GM23338 (cell line): ENCODE measurements at regions not wholly inside any gene's neighbourhood (a gene's known extent, or its start where the extent isn't known, plus 50 kb on each side); places are given as distances from the start of the nearest gene placed in this dataset.

Experiments
- ATAC-seq: fragments of 200-7000 bp; cut with Tn5 transposase; 3 replicates; pipeline ENCODE4 v1.9.1; 2020
- DNase-seq: peaks from one replicate; pipeline ENCODE4 v3.0.0-alpha.2; 2015; ENCODE audit warnings: low spot score
- H2AFZ ChIP-seq: fragments of 200-600 bp; sonication (generic); 2 replicates; pipeline ENCODE4 v1.8.0; 2016; ENCODE audit warnings: antibody characterized with exemption, mild to moderate bottlenecking, moderate library complexity
- H3F3A ChIP-seq: fragments of 200-600 bp; sonication (generic); replicated peaks from 2 replicates; pipeline ENCODE4 v1.8.0; 2017; ENCODE audit warnings: antibody characterized with exemption, mixed run types, low read depth
- H3K27ac ChIP-seq: fragments of 200-600 bp; sonication (generic); 2 replicates; pipeline ENCODE4 v1.6.1; 2016; ENCODE audit warnings: low read depth
- H3K27me3 ChIP-seq: fragments of 200-600 bp; sonication (generic); 2 replicates; pipeline ENCODE4 v1.8.0; 2016; ENCODE audit warnings: mild to moderate bottlenecking, mixed run types, moderate library complexity; ENCODE audit not compliant: insufficient read depth
- H3K36me3 ChIP-seq: fragments of 200-600 bp; sonication (generic); 2 replicates; pipeline ENCODE4 v1.8.0; 2016; ENCODE audit warnings: mild to moderate bottlenecking; ENCODE audit not compliant: insufficient read depth
- H3K4me1 ChIP-seq: fragments of 200-600 bp; sonication (generic); 2 replicates; pipeline ENCODE4 v1.8.0; 2016; ENCODE audit warnings: mild to moderate bottlenecking, moderate library complexity; ENCODE audit not compliant: insufficient read depth
- H3K4me2 ChIP-seq: fragments of 200-600 bp; sonication (generic); 2 replicates; pipeline ENCODE4 v1.7.1; 2017; ENCODE audit warnings: mixed run types
- H3K4me3 ChIP-seq: fragments of 200-600 bp; sonication (generic); 2 replicates; pipeline ENCODE4 v1.6.1; 2016; ENCODE audit warnings: mixed run types
- H3K79me2 ChIP-seq: fragments of 200-600 bp; sonication (generic); replicated peaks from 2 replicates; pipeline ENCODE4 v1.8.0; 2017; ENCODE audit warnings: mild to moderate bottlenecking; ENCODE audit not compliant: insufficient read depth
- H3K9me2 ChIP-seq: fragments of 200-600 bp; sonication (generic); 2 replicates; pipeline ENCODE4 v1.8.0; 2017; ENCODE audit not compliant: insufficient read depth
- H4K20me1 ChIP-seq: fragments of 200-600 bp; sonication (generic); replicated peaks from 2 replicates; pipeline ENCODE4 v1.8.0; 2017; ENCODE audit warnings: mild to moderate bottlenecking; ENCODE audit not compliant: insufficient read depth
- H3K27ac Mint-ChIP-seq: 2 replicates; pipeline ENCODE4 v1.8.0; 2020; ENCODE audit warnings: inconsistent platforms, mild to moderate bottlenecking, moderate library complexity, mixed read lengths
- H3K27me3 Mint-ChIP-seq: 3 replicates; pipeline ENCODE4 v1.8.0; 2022; ENCODE audit warnings: low read depth, mild to moderate bottlenecking, moderate library complexity, mixed read lengths, inconsistent platforms; ENCODE audit not compliant: insufficient read depth, poor library complexity
- H3K36me3 Mint-ChIP-seq: 3 replicates; pipeline ENCODE4 v1.8.0; 2021; ENCODE audit warnings: low read depth, mild to moderate bottlenecking, inconsistent platforms, moderate library complexity, mixed read lengths
- H3K4me1 Mint-ChIP-seq: 3 replicates; pipeline ENCODE4 v1.8.0; 2020; ENCODE audit warnings: mild to moderate bottlenecking, inconsistent platforms, mixed read lengths
- H3K4me3 Mint-ChIP-seq: 3 replicates; pipeline ENCODE4 v1.8.0; 2021; ENCODE audit warnings: moderate library complexity, mild to moderate bottlenecking, inconsistent platforms, mixed read lengths
- H3K9me3 Mint-ChIP-seq: 3 replicates; pipeline ENCODE4 v1.8.0; 2020; ENCODE audit warnings: moderate library complexity, mild to moderate bottlenecking, inconsistent platforms, mixed read lengths
- JUNB ChIP-seq: IDR thresholded peaks from one replicate; pipeline ENCODE4 v1.6.1; 2016; ENCODE audit warnings: antibody characterized with exemption; ENCODE audit not compliant: unreplicated experiment
- POLR2AphosphoS5 ChIP-seq: IDR thresholded peaks from 2 replicates; pipeline ENCODE4 v1.6.1; 2016; ENCODE audit warnings: antibody characterized with exemption, low read depth
- STAT1 ChIP-seq: IDR thresholded peaks from one replicate; pipeline ENCODE4 v1.6.1; 2016; ENCODE audit warnings: antibody characterized with exemption; ENCODE audit not compliant: unreplicated experiment
- ZNF114 ChIP-seq: fragments of 250-450 bp; sonication (Bioruptor Pico); IDR thresholded peaks from 2 replicates; pipeline ENCODE4 v1.5.0; 2020; ENCODE audit warnings: mild to moderate bottlenecking, moderate library complexity
- TF ChIP-seq, protein P1 (sequence below), 2 experiments: fragments of 200-600 bp in 1 of 2; sonication (generic) in 1 of 2; conservative IDR thresholded peaks; 2 replicates each; pipeline versions ENCODE4 v1.5.1 to v1.6.1; 2016 to 2017; ENCODE audit warnings: antibody characterized with exemption in 2 of 2, low read depth in 2 of 2, mild to moderate bottlenecking in 2 of 2, moderate library complexity in 1 of 2
- TF ChIP-seq, protein P2 (sequence below): IDR thresholded peaks from one replicate; pipeline ENCODE4 v1.6.1; 2018; ENCODE audit warnings: antibody characterized with exemption; ENCODE audit not compliant: unreplicated experiment
- TF ChIP-seq, protein P3 (sequence below): fragments of 250-450 bp; sonication (Bioruptor Pico); IDR thresholded peaks from 2 replicates; pipeline ENCODE4 v1.5.0; 2020; ENCODE audit warnings: mild to moderate bottlenecking, moderate library complexity

DNA sequence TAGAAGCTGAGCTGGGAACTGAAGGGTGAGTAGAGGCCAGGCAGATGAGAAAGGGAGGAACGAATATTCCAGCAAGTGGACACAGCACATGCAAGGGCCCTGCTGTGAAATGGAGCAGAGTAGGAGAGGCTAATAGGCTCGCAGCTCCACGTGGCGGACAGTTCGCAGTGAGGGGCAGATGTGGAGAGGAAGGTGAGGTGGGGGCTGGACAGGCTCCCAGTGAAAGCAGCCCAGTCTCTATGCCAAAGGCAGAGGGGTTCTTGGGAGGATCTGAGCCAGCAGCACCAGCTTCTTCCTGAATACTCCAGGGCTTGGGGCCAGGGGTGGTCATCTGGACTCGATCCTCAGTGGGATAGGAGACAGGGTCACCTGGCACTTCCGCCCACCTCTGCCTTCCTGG, 81.0 kb downstream of the CEBPB start:
- Histone ChIP-seq H3K4me3 (no peak overlapping the region), H3K27ac (no peak overlapping the region), H3F3A (no peaks in the 10 kb centered on the region), H2AFZ (no peak overlapping the region), H3K4me1 (peaks cover 5% of the 10 kb centered on the region; the same call in 1 of the 2 replicates), H3K27me3 (no peaks in the 10 kb centered on the region), H4K20me1 (no peaks in the 10 kb centered on the region), H3K79me2 (no peaks in the 10 kb centered on the region), H3K36me3 (no peaks in the 10 kb centered on the region), H3K9me2 (no peaks in the 10 kb centered on the region), H3K4me2 (no peak overlapping the region)
- Mint-ChIP-seq H3K9me3 (no peaks in the 10 kb centered on the region), H3K4me3 (no peak overlapping the region), H3K4me1 (peaks cover 14% of the 10 kb centered on the region), H3K27me3 (peaks cover 16% of the 10 kb centered on the region), H3K36me3 (no peaks in the 10 kb centered on the region), H3K27ac (no peak overlapping the region)
- ATAC-seq (no peak), DNase-seq (no peak)
- no peak for TF ChIP-seq STAT1
- TF ChIP-seq, protein P1, sequence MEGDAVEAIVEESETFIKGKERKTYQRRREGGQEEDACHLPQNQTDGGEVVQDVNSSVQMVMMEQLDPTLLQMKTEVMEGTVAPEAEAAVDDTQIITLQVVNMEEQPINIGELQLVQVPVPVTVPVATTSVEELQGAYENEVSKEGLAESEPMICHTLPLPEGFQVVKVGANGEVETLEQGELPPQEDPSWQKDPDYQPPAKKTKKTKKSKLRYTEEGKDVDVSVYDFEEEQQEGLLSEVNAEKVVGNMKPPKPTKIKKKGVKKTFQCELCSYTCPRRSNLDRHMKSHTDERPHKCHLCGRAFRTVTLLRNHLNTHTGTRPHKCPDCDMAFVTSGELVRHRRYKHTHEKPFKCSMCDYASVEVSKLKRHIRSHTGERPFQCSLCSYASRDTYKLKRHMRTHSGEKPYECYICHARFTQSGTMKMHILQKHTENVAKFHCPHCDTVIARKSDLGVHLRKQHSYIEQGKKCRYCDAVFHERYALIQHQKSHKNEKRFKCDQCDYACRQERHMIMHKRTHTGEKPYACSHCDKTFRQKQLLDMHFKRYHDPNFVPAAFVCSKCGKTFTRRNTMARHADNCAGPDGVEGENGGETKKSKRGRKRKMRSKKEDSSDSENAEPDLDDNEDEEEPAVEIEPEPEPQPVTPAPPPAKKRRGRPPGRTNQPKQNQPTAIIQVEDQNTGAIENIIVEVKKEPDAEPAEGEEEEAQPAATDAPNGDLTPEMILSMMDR (conservative IDR thresholded peaks at IDR 0.05; ENCODE audit: low read depth in 2 of 2): no peak
- TF ChIP-seq JUNB: no peak
- TF ChIP-seq, protein P2, sequence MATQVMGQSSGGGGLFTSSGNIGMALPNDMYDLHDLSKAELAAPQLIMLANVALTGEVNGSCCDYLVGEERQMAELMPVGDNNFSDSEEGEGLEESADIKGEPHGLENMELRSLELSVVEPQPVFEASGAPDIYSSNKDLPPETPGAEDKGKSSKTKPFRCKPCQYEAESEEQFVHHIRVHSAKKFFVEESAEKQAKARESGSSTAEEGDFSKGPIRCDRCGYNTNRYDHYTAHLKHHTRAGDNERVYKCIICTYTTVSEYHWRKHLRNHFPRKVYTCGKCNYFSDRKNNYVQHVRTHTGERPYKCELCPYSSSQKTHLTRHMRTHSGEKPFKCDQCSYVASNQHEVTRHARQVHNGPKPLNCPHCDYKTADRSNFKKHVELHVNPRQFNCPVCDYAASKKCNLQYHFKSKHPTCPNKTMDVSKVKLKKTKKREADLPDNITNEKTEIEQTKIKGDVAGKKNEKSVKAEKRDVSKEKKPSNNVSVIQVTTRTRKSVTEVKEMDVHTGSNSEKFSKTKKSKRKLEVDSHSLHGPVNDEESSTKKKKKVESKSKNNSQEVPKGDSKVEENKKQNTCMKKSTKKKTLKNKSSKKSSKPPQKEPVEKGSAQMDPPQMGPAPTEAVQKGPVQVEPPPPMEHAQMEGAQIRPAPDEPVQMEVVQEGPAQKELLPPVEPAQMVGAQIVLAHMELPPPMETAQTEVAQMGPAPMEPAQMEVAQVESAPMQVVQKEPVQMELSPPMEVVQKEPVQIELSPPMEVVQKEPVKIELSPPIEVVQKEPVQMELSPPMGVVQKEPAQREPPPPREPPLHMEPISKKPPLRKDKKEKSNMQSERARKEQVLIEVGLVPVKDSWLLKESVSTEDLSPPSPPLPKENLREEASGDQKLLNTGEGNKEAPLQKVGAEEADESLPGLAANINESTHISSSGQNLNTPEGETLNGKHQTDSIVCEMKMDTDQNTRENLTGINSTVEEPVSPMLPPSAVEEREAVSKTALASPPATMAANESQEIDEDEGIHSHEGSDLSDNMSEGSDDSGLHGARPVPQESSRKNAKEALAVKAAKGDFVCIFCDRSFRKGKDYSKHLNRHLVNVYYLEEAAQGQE: no peak
- no peak for TF ChIP-seq POLR2AphosphoS5
- TF ChIP-seq, protein P3, sequence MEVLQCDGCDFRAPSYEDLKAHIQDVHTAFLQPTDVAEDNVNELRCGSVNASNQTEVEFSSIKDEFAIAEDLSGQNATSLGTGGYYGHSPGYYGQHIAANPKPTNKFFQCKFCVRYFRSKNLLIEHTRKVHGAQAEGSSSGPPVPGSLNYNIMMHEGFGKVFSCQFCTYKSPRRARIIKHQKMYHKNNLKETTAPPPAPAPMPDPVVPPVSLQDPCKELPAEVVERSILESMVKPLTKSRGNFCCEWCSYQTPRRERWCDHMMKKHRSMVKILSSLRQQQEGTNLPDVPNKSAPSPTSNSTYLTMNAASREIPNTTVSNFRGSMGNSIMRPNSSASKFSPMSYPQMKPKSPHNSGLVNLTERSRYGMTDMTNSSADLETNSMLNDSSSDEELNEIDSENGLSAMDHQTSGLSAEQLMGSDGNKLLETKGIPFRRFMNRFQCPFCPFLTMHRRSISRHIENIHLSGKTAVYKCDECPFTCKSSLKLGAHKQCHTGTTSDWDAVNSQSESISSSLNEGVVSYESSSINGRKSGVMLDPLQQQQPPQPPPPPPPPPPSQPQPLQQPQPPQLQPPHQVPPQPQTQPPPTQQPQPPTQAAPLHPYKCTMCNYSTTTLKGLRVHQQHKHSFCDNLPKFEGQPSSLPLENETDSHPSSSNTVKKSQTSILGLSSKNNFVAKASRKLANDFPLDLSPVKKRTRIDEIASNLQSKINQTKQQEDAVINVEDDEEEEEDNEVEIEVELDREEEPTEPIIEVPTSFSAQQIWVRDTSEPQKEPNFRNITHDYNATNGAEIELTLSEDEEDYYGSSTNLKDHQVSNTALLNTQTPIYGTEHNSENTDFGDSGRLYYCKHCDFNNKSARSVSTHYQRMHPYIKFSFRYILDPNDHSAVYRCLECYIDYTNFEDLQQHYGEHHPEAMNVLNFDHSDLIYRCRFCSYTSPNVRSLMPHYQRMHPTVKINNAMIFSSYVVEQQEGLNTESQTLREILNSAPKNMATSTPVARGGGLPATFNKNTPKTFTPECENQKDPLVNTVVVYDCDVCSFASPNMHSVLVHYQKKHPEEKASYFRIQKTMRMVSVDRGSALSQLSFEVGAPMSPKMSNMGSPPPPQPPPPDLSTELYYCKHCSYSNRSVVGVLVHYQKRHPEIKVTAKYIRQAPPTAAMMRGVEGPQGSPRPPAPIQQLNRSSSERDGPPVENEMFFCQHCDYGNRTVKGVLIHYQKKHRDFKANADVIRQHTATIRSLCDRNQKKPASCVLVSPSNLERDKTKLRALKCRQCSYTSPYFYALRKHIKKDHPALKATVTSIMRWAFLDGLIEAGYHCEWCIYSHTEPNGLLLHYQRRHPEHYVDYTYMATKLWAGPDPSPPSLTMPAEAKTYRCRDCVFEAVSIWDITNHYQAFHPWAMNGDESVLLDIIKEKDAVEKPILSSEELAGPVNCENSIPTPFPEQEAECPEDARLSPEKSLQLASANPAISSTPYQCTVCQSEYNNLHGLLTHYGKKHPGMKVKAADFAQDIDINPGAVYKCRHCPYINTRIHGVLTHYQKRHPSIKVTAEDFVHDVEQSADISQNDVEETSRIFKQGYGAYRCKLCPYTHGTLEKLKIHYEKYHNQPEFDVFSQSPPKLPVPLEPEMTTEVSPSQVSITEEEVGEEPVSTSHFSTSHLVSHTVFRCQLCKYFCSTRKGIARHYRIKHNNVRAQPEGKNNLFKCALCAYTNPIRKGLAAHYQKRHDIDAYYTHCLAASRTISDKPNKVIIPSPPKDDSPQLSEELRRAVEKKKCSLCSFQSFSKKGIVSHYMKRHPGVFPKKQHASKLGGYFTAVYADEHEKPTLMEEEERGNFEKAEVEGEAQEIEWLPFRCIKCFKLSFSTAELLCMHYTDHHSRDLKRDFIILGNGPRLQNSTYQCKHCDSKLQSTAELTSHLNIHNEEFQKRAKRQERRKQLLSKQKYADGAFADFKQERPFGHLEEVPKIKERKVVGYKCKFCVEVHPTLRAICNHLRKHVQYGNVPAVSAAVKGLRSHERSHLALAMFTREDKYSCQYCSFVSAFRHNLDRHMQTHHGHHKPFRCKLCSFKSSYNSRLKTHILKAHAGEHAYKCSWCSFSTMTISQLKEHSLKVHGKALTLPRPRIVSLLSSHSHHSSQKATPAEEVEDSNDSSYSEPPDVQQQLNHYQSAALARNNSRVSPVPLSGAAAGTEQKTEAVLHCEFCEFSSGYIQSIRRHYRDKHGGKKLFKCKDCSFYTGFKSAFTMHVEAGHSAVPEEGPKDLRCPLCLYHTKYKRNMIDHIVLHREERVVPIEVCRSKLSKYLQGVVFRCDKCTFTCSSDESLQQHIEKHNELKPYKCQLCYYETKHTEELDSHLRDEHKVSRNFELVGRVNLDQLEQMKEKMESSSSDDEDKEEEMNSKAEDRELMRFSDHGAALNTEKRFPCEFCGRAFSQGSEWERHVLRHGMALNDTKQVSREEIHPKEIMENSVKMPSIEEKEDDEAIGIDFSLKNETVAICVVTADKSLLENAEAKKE: no peak
- TF ChIP-seq ZNF114: no peak
